GM19035 (cell line): ENCODE measurements at regions not wholly inside any gene's neighbourhood (a gene's known extent, or its start where the extent isn't known, plus 50 kb on each side); places are given as distances from the start of the nearest gene placed in this dataset.
"Not testable (repeated sequence)": the region's sequence is repeated elsewhere in the genome, so short reads cannot be mapped to it uniquely, and the experiment has no call there.

Experiments
- ATAC-seq: cut with Tn5 transposase; IDR thresholded peaks from one replicate; pipeline ENCODE4 v1.9.1; 2021; ENCODE audit not compliant: unreplicated experiment

DNA sequence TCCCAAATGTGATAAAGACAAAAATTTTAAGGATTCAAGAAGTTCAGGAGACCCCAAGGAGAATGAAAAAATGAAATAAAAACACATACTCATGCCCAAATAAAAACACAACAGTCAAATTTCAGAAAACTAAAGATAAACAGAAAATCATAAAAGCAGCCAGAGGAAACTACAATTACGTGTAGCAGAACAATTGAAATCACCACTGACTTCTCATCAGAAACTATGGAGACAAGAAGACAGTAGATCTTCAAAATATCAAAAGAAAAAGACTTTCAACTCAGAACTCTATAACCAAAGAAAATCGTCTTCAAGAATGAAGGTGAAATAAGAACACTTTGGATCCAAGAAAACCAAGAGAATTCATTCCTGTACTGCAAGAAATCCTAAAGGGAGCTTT, 54.9 kb downstream of the DIO3 start:
- no peak for ATAC-seq

DNA sequence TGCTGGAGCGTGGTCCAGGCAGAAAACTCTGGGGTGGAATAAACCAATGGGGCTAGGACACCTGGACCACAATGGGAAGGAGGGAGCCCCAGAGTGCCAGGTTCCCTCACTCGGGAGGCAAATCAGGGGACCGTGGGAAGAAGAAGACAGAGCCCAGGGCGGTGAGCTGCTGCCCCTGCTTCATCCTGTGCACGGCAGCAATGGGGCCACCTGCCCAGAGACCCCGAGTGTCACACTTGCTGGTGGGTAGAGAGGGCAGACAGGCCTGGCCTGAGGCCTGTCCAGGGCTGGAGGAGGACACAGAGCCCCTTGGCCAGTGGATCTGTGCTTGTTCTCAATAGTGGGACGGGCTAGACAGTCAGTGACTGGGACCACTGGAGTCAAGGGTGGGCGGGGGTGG, 58.2 kb downstream of the DIO3 start:
- no peak for ATAC-seq

DNA sequence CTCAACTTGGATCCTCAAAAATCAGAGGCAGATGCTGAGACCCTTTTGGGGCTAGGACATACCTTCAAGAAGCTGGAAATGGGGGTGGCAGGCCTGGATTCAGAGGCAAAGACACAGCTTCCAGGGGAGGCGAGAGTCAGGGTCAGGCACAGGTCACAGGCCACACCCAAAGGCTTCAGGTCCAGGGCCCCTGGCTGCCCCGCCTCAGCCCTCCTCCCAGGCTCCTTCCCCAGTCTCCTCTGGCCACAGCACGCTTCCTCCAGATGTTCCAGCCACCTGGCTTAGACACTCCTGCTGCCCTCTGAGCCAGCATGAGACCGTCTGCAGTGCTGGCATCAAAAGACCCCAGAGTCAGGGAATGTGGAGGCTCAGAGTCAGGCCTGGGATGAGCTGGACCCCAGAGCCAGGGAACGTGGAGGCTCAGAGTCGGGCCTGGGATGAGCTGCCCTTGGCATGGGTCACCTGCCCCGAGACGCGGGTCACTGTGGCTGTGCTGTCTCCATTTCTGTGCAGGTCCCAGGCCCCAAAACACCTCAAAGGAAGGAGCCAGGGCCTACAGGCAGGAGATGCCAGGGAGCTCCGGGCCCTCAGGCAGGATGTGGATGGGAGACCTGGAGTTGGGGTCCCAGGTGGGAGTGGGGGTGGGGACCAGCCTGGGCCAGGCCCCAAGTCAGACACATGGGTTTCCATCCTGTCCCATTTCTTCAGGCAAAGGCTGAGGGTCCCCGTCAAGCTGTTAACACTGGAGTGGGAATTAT, 58.9 kb downstream of the DIO3 start:
- ATAC-seq, result no peak

DNA sequence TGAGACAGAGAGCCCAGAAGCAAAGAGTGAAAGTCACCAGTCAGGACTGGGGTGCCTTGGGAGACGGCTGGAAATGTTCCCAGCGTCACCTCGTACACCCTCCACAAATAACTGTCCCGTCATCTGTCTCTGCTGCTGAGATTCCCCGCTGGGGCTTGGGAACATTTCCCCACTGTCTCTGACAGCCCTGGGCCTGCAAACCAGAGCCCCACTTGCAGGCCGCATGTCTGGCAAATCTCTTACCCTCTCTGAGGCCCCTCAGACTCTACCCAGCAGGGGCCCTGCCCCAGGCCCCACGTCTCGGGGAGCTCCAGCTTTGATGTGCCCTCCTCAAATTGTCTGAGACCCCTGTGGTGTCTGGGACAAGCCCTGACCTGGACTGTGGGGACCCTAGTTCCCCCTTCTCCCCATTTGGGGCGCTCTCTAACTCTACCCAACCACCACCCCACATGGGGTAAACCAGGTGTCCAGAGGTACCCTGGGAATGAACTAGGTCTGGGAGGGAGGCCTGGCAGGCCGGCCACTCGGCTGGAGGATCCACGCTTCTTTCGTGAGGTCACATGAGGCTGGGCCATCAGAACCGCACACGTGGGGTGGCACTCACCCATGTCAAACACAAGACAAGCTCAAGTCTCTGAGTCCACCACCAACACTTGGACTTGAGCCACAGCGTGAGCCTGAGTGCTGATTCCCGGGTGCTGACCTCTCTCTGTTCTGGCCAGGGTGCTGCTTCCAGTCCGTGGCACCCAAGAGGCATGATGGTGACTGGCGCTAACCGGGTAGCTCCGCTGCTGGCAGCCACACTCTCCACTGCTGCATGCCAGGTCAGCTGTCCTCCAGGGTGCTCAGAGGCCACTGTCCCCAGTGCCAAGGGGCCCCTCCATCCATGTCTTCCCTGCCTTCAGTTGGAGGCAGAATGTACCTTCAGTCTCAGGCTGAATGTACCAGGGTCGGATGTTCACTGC, 59.8 kb downstream of the DIO3 start:
- ATAC-seq, result no peak

DNA sequence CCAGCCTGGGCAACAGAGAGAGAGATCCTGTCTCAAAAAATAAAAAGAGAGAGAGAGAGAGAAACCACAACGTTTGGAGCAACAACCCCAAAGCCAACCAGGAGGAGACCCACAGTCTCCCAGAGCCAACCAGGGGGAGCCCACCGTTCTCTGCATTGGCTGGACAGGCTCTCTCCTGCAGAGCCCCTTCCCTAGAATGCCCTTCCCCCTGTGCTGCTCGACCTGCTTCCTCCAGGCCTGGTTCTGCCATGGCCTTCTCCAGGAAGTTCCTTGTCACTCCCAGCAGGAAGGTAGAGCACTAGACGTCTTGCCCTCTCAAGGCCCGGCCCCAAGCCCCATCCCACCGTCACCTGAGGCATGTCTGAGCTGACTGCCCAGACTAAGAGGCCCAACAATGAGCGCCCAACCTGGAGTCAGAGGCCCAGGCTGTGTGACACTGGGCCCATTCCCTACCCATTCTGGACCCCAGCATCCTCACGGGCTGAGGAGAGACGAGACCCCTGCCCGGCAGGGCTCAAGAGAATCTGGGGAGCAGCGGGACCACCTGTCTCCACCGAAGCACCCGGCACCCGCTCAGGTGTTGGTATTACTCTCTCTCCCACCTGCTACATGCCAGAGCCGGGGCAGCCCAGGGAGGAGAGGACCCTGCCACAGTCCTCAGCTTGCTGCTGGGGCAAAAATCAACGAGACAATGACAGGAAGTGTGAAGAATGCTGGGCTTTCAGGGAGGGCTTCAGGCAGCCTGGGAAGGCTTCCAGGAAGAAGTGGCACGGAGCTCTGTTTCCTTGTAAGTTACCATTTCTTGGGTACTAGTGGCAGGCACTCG, 61.2 kb downstream of the DIO3 start:
- ATAC-seq, result no peak

DNA sequence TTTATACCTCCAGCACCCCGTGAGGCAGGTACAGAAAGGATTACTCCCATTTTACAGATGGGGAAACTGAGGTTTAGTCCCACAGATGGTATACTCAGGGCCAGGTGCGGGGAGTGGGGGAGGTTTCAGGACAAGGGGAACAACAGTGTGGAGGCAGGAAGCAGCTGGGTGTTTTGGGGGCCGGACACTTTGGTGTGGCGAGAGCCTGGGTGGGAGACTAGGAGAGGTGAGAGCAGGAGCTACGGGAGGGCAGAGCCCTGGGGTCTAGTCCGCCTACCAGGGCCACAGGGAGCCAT, 61.7 kb downstream of the DIO3 start:
- no peak for ATAC-seq

DNA sequence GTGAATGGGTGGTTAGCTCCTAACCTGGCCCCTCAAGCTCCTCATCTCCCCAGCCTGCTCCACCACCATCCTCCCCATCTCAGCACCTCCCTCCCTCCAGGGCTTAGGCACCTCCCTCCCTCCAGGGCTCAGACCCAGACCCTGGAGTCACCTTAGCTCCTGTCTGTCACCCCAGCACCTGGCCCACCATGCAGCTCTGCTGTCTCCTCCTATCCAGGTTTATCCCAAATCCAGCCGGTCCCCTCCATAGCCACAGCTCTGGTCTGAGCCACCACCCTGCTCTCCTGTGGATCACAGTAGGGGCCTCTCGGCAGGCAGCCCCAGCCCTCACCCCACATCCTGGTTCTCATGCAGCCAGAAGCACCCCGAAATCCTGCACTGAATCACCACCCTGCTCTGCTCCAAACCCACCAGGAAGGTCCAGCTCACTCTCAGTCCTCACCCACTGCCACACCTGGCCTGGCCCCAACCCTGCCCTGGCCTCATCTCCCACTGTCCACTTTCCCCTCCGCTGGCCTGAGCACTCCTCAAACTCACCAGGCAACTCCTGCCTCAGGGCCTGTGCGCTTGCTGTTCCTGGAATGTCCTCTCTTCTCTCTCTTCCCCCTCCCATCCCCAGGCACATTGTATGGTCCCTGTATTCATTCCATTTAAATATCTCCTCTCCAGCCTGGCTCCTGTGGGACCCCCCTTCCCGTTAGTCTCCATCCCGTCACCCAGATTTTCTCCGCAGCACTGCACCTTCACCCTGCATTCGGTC, 62.6 kb downstream of the DIO3 start:
- ATAC-seq, result no peak

DNA sequence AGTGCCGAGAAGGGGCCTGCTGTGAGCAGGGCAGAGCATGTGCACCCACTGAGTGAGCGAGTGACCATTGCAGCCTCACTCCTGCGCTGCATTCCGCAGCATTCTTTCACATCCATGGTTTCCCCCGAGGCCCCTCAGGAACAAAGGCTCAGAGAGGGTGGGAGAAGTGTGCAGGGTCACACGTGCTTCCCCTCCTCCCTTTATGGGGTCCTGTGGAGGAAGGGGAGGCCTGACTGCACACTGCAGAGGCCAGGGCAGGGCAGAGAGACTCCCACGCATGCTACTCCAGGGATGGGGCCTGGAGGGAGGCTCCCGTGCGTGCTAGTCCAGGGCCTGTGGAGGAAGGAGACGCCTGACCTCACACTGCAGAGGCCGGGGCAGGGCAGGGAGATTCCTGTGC, 63.2 kb downstream of the DIO3 start:
- ATAC-seq, result no peak

DNA sequence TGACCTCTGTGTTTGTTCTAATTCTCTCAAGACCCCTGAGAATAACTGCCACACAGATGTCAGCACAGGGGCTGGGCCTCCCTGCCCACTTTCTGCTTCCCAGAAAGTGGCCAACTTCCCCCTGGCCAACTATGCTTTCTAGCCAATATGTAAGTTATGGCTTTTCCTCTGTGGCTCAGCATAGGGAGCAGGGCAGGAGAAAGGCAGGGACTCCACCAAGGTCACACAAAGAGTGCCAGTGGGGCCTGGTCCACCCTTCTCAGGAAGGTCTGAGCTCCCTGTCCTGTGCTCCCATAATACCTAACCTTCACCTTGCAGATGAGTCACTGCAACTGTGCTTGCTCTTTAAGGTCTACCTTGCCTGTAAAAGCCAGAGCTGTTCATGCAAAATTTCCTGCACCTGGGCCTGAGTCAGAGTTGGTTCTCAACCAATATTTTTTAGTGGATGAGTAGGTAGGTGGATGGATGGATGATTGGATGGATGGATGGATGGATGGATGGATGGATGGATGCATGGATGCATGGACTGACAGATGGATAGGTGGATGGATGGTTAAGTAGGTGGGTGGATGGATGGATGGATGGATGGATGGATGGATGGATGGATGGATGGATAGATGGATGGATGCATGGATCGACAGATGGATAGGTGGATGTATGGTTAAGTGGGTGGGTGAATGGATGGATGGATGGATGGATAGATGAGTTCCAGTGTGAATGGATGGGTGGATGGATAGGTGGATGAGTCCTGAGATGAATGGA, 64.2 kb downstream of the DIO3 start:
- ATAC-seq, result no peak

DNA sequence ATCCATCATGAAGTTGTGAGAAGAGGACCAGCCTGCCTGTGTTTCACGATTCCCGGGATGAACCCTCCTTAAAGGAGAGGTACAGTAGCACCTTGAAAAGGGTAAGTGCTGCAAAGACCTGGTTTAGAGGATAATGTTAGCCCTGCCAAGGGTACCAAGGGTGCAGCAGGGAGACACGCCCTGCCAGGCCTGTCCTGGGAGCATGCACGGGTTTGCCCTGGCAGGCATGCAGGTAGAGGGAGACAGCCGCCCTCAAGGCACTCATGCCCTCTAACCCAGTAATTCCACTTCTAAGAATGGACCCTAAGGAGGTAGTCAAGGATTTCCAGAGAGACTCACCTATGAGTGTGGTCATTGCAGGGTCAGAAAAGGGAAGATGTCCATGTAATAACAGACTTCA, 65.0 kb downstream of the DIO3 start:
- ATAC-seq, result no peak

DNA sequence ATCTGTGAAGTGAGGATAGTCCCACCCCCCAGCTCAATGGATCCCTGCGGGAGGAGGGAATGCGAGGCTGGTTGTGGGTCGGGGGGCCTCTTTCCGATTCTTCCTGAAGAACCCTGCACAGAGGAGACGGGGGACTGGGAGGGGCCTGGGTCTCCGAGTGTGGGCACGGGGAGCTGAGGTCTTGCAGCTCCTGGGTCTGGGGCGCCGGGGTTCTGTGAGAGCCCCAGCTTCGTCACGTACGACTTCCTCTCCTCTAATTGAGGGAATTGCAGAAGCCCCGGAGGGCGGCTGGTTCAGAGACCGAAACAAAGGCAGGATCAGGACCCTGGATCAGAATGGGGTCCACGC, 66.6 kb downstream of the DIO3 start:
- ATAC-seq, result no peak

DNA sequence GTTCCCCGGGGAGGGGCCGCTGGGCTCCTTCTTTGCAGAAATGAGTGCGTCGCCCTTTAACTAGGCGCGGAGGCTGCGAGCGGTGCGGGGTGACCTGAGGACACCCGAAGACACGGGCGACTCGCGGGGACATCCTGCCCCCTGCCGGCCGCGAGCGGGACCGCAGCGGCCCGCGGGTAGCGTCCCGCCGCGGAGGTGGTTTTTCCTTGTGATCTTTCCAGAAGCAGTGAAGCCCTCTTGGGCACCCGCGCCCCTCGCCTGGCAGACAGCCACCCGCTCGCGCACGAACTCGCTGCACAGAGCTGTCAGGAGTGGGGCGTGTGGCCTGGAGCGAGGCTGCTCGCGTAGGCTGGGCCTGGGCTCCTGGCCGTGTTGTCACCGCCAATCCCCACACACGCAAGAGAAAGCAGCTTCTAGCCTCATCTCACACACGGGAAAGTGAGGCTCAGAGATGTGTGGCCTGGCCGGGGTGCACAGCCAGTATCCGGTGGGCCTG, 67.2 kb downstream of the DIO3 start:
- ATAC-seq, result peak; percentile 69

DNA sequence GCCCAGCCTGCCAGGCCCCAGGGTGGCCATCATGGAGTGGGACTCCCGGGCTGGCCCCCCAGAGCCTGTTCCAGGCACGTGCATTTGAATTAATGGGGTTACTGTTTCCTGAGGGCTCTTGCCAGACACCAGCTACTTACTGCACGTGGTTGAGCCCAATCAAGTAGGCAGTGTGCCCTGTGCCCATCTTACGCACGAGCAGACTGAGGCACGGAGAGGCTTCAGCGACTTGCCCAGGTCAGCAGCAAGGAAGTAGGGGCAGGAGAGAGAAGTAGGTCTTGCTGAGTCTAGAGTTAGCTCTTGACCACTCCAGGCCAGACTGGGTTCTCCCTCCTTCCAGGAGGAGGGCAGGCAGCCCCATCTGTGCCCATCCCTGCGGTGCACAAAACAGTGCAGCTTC, 67.7 kb downstream of the DIO3 start:
- ATAC-seq, result no peak

DNA sequence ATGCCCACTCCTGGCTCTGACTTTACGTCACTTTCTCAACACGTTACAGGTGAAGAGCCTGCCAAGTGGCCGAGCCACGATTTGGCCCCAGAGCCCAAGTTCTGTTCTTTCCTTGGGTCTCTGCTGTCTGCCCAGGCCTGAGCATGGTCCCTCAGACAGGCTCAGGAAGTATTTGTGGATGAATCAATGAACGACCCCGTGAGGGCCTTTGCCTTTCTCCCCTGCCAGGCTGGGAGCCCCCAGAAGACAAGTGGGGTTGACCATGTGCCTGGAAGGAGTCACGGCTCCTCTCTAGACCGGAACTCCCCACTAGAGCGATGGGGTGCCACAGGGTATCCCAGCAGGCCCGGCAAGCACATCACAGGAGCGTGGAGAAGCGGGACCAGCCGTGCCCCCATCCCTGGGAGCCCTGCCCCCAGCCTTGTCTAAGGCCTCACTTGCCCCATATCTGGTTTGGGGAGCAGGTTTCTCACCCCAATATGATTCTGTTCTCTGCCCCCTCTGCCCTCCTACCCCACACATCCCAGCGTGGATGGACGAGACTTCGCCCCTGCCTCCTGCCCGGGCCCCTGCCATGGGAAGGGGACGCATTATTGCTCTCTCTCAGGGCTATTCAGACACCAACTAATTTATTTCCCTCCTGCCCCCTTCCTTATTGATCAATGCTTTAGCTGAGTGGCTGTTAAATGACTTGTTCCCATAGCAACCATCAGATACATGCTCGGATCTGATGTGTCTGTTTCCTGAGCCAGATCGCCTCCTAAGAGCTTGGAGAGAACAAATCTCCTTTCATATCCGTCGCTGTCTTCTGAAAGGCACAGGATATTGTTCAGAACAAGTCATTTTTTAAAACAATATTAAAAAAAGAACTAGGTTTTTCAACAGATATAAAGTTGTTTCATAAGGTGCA, 69.0 kb downstream of the DIO3 start:
- ATAC-seq, result no peak

DNA sequence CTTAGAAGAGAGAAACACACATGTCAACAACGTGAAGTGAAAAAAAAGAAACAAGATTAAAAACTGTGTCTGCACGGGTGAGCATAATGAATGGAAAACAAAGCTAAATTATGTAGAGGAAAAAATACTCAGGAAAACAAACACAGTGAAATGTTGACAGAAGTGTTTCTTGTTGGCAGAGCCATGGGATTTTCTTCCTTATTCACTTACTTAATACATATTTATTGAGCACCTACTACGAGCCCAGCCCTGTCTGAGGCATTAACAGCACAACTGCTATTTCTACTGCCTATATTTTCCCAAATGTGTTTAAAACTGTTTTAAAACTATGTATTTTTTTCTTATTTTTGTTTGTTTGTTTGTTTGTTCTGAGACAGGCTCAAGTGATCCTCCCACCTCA, 69.9 kb downstream of the DIO3 start:
- ATAC-seq, result no peak

DNA sequence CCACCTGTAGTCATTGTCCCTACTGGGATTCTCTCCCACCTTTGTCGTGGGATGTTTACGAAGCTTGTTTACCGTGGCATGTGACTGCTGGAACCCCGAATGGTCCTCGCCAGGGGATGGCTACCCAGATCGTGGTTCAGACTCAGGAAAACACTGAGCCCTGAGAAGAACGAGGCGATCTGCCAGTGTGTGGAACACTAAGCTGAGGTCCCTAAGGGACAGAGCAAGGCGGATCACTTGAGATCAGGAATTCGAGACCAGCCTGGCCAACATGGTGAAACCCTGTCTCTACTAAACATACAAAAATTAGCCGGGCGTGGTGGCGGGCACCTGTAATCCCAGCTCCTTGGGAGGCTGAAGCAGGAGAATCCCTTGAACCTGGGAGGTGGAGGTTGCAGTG, 70.7 kb downstream of the DIO3 start:
- ATAC-seq, result not testable (repeated sequence)

DNA sequence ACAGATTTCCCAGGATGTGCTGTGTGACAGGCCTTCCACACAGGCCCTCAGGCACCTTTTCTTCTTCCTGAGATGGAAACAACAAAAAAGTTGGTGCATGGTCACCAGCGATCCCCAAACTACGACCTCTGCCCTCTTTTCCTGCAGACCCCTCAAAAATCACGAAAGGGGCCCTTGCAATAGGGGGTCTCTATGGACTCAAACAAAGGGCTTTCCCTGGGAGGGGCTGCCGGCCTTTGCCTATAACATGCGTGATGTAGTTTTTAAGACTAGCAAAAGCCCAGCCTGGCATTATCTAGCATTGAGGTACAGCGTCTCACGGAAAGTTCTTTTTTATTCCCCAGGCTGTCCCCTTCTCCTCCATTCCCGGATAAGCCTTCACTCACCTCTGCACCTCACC, 71.2 kb downstream of the DIO3 start:
- ATAC-seq, result no peak

DNA sequence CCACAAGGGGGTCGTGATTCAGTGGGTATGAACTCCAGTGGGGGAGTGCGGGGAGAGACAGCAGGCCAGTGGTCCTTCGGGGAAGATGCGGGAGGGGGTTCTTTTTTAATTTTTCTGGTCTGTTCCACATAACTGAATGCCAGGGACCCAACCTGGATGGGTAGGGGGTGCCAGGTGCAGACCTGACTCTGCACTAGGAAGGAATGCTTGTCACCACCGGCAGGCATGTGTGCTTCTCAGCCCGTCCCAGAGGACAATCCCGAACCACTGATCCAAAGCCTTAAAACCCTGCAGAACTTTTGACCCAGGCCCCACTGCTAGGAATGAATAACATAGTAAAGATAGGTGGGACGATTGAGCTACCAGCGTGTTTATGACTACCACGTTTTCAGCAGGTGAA, 72.0 kb downstream of the DIO3 start:
- no peak for ATAC-seq

DNA sequence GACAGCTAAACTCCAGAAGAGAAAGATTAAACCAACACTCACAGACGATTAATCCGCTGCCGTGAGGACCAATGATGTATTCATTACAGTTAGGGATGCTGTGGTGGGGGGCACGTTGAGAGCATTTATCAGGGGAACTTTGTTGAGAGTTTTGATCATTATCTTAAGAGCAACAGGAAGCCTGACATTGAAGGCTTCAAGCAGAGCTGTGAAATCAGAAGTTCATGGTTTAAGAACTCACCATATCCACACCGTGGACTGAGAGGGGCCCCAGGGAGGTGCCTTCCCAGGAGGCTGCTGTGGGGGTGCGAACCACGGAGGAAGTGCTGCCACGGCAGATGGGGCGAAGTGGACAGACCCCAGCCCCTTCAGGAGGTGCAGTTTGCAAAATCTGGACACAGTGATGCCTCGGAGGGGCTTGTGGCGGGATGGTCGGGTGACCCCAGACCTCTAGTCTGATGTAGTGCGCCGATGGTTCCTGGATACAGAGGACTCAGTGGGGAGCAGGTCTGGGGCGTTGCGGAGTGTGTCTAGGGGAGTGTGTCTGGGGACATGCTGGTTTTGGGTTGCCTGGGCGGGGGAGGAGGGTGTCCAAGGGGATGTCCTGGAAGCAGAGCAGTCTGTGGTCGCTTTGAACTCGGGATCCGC, 73.0 kb downstream of the DIO3 start:
- no peak for ATAC-seq
